ENCODE measurements at regions not wholly inside any gene's neighbourhood (a gene's known extent, or its start where the extent isn't known, plus 50 kb on each side); places are given as distances from the start of the nearest gene placed in this dataset.
"Not testable (repeated sequence)": the region's sequence is repeated elsewhere in the genome, so short reads cannot be mapped to it uniquely, and the experiment has no call there.

GRCh38 chr2:95723627-95724210 lies 131.9 kb downstream of the TRIM43 start:
- H3K27me3 ChIP-seq (ENCODE audit: control insufficient read depth, insufficient read depth, low read length); H2BK120ac ChIP-seq (ENCODE audit: low read depth, low read length); H3K36me3 ChIP-seq (ENCODE audit: control insufficient read depth, insufficient read depth, low read length); H3K56ac ChIP-seq (ENCODE audit: extremely low read depth, insufficient read depth, low read length); POLR2A ChIA-PET (ENCODE audit: unreplicated experiment); H3K23ac ChIP-seq (ENCODE audit: low read depth, low read length); H2AFZ ChIP-seq (replicated peaks; ENCODE audit: low read length, poor library complexity); ATAC-seq (ENCODE audit: low read depth); intact Hi-C loops (cut with micrococcal nuclease); H2BK20ac ChIP-seq (ENCODE audit: low read depth, low read length); H3K4me2 ChIP-seq (ENCODE audit: low read depth, low read length); DNase-seq; H2BK5ac ChIP-seq (ENCODE audit: low read depth, low read length, poor library complexity, severe bottlenecking); H4K20me1 ChIP-seq (ENCODE audit: insufficient read depth, low read length); dilution Hi-C loops (cut with HindIII; ENCODE audit: low sequenced_read_pairs, unreplicated experiment); H3K14ac ChIP-seq (replicated peaks; ENCODE audit: low read depth, low read length); CTCF ChIA-PET; BruUV-seq (replicated peaks); H3K18ac ChIP-seq (ENCODE audit: low read depth, low read length); H2AK5ac ChIP-seq (ENCODE audit: low read depth, low read length); H3K4me3 ChIP-seq (ENCODE audit: insufficient read depth, low read depth, low read length); H4K5ac ChIP-seq (ENCODE audit: low read depth, low read length); H4K91ac ChIP-seq (ENCODE audit: insufficient read depth, low read depth, low read length); H3K27ac ChIP-seq (ENCODE audit: insufficient read depth, low read length); H2AK9ac ChIP-seq (replicated peaks; ENCODE audit: low read depth, low read length, poor library complexity); H4K8ac ChIP-seq (ENCODE audit: low read depth in 2 of 2, low read length in 2 of 2); H3K4ac ChIP-seq (ENCODE audit: low read depth, low read length); in situ Hi-C loops (cut with MboI; ENCODE audit: low sequenced_read_pairs); H3K4me1 ChIP-seq (ENCODE audit: control insufficient read depth, insufficient read depth, low read length); H3K79me1 ChIP-seq (ENCODE audit: low read depth in 1 of 2, low read length in 2 of 2); H3K9ac ChIP-seq (ENCODE audit: low read depth, low read length); H3K9me1 ChIP-seq (ENCODE audit: insufficient read depth, low read length); H2BK15ac ChIP-seq (ENCODE audit: low read depth, low read length); H3K9me3 ChIP-seq (ENCODE audit: control insufficient read depth, insufficient read depth, low read length): not testable (repeated sequence)
- 80% methylated on average over 1 of the region's 4 CpGs; no CpG with 5 or more reads in 1 of the 2 experiments for WGBS, 2 experiments (ENCODE audit: extremely low coverage in 2 of 2, insufficient read length in 1 of 2)

DNA sequence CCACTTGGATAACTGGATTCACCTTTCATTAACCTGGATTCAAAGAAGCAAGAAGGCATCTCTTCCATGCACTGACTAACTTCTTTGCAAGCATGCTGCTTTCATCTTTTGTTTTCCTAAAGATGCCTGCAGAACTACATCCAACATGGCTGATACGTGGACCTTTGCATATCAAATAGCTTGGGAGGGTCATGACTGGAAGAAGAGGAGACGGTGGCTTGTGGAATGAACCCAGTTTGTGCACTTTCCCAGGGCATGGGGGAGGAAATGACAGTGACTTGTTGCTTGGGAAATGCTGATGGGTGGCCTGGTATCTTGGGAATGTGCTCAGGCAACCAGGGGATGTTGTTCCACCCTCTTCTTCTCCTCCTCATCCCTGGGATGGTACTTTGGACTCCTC lies 133.4 kb downstream of the TRIM43 start:
- dilution Hi-C loops (cut with HindIII; ENCODE audit: low sequenced_read_pairs, unreplicated experiment); DNase-seq: not testable (repeated sequence)
- intact Hi-C loops (cut with micrococcal nuclease), result loop anchor here (5.0 kb wide), 1 partner anchor 378 kb away; no protein-coding TSS in a partner anchor

More for the DNA sequence above, 133.4 kb downstream of the TRIM43 start:
- H4K91ac ChIP-seq (ENCODE audit: insufficient read depth, low read depth, low read length); H3K14ac ChIP-seq (replicated peaks; ENCODE audit: low read depth, low read length); H3K27me3 ChIP-seq (ENCODE audit: control insufficient read depth, insufficient read depth, low read length); POLR2A ChIA-PET (ENCODE audit: unreplicated experiment); H2BK5ac ChIP-seq (ENCODE audit: low read depth, low read length, poor library complexity, severe bottlenecking); ATAC-seq (ENCODE audit: low read depth); H2AK5ac ChIP-seq (ENCODE audit: low read depth, low read length); H4K5ac ChIP-seq (ENCODE audit: low read depth, low read length); H3K9ac ChIP-seq (ENCODE audit: low read depth, low read length); H3K4ac ChIP-seq (ENCODE audit: low read depth, low read length); H3K9me3 ChIP-seq (ENCODE audit: control insufficient read depth, insufficient read depth, low read length); H3K4me3 ChIP-seq (ENCODE audit: insufficient read depth, low read depth, low read length); H3K79me1 ChIP-seq (ENCODE audit: low read depth in 1 of 2, low read length in 2 of 2); H3K23ac ChIP-seq (ENCODE audit: low read depth, low read length); H4K8ac ChIP-seq (ENCODE audit: low read depth in 2 of 2, low read length in 2 of 2); H3K9me1 ChIP-seq (ENCODE audit: insufficient read depth, low read length); H3K18ac ChIP-seq (ENCODE audit: low read depth, low read length); BruUV-seq (replicated peaks); H3K4me1 ChIP-seq (ENCODE audit: control insufficient read depth, insufficient read depth, low read length); H2AFZ ChIP-seq (replicated peaks; ENCODE audit: low read length, poor library complexity); H2BK20ac ChIP-seq (ENCODE audit: low read depth, low read length); in situ Hi-C loops (cut with MboI; ENCODE audit: low sequenced_read_pairs); H2AK9ac ChIP-seq (replicated peaks; ENCODE audit: low read depth, low read length, poor library complexity); H4K20me1 ChIP-seq (ENCODE audit: insufficient read depth, low read length); H2BK15ac ChIP-seq (ENCODE audit: low read depth, low read length); CTCF ChIA-PET; H3K56ac ChIP-seq (ENCODE audit: extremely low read depth, insufficient read depth, low read length); H3K27ac ChIP-seq (ENCODE audit: insufficient read depth, low read length); H3K36me3 ChIP-seq (ENCODE audit: control insufficient read depth, insufficient read depth, low read length); H2BK120ac ChIP-seq (ENCODE audit: low read depth, low read length); H3K4me2 ChIP-seq (ENCODE audit: low read depth, low read length): not testable (repeated sequence)
- no CpG with 5 or more reads among the region's 2 CpGs for WGBS, 2 experiments (ENCODE audit: extremely low coverage in 2 of 2, insufficient read length in 1 of 2)
